ENCODE measurements at regions not wholly inside any gene's neighbourhood (a gene's known extent, or its start where the extent isn't known, plus 50 kb on each side); places are given as distances from the start of the nearest gene placed in this dataset.
"Not testable (repeated sequence)": the region's sequence is repeated elsewhere in the genome, so short reads cannot be mapped to it uniquely, and the experiment has no call there.

DNA sequence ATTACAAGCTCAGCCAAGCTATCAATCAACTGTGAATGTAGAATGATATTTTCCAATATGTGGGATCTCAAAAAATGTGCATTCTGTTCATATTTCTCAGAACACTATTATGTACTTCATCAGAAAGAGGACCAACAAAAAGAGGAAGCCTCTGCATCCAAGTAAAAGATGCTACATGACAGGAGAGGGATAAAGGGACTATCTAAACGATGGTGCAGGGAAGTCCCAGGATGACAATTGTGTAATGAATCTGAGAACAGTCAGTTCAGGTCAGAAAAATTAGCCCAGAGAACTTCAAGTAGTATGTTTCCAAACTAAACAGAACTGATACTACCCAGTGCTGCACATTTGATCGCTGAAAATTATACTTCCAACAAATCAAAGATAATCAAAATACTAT, 127.0 kb downstream of the ZNF330 start:
- DNase-seq = no peak

DNA sequence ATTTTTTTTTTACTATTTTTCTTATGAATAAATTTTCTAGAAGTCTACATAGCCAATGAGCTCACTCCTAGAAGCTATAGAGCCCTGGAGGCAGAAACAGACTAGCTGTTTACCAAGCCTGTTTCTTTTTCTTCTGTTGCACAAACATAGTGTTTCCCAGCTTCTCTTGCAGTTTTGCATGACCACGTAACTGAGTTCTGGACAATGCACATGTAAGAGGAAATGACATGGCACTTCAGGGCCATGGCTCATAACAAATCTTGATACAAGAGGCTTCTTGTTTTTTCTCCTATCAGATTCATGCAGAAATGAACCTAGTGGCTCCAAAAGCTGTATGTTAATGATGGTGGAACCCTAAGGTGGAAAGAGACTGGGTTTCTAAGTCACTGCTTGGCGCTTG, 127.4 kb downstream of the ZNF330 start:
- DNase-seq = no peak

DNA sequence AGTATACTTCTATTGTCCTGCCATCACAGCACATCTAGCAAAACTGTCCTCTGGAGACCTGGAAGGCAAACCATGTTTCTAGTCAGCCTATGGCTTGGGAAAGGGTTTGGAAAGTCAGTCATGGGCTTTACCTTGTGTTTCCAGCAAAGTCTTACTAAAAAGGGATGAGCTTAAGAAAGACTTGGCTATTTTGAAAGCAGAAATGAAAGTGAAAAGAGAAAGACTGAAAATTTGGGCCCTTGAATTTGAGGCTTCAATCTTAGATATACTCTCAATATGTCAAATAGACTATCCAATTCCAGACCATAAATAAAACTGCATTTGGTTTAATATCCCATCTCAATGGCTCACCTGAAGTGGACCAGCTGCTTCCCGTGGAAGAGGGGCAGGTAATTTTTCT, 127.9 kb downstream of the ZNF330 start:
- no peak for DNase-seq

DNA sequence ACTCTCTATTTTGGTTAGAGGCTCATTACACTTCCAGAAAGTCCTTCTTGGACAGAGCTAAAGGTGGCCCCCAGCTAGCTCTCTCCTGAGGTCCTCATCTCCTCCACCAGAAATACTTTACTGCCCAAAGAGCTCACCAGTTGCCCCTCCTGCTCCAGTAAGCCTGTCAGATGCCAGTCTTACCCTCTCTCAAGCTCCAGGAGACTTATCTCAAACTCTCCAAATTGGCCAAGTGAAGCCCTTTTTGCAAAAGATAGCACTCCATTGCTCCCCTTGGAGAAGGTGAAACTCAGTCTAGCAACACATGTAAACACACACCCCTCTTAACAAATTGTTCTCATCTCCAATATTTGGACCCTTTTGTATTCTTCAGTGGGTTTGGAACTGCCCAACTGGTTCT, 128.5 kb downstream of the ZNF330 start:
- DNase-seq = no peak

DNA sequence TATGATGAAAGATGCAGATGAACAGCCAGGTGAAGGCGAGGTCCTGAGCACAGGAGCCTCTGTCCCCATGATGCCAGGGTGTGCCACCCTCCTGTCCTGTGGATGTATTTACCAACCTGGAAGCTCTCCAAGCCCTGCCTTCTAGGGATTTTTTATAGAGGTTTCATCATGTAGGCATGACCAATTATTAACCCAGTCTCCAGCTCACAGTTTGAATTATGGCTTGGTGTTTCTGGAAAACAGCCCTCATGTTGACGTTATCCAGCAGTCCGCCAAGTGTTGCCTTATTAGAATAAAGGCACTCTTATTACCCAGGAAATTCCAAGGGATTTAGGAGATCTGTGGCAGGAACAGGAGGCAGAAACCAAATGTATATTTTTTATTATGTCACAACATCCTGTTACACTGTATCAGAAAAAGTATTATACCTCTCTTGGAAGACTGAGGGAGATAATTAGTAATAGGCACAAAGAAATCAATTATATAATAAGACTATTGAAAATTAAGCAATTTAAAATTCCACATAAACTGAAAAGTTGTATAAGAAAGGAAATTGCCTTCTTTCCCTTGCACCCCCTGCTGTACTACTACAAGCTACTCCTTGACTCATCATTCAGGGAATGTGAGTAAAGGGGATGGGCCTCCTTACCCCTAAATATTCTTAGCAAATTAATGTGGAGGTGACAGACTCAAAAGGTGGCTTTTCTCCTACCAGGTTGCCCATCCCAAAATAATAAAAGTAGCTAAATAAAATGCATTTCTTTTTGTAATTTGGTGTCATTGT, 129.6 kb downstream of the ZNF330 start:
- DNase-seq = no peak

DNA sequence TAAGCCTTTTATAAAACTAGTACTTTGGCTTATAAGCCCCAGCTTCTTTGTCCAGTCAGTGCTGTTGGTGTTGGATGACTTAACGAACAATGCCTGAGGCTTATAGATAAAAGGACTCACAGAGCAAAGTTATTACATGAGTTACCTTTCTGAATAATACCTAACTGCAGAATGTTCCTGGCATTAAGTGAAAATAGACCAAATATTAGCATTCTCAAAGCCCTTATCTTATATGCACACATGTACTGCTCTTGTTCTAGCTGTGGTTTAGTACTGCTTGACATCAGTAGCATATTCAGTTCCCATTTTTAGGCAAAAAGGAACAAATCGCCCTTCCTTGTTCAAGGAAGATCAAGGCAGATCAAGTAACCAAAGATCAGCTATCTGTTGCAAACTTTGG, 131.6 kb downstream of the ZNF330 start:
- DNase-seq = no peak

DNA sequence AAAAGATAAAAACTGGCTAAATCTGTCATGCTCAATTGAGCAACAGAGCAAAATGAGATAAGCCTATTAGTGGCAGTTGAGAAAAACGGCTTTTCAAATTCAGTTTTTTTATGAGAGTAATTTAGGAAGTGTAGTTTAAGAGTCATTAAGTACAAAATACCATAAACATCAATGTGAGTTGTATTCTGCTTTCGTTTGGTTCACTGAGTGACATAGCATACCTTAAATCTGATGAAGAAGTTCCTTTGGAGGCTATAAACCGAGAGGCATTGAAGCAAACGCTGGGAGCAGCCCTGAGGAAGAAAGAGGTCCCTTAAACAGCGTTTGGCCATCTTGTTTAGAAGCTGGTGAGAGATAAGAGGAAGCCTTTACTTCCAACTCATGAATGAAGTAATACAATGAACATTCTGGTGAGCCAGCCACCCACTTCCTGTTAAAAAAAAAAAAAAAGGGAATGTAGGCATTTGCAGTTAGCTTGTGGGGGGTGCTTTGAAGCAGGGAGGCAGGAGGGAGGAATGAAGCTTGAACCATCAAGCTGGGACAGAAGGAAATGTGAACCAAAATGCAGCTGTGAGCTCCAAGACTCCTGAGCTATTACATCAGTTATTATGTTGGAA, 132.3 kb downstream of the ZNF330 start:
- no peak for DNase-seq

DNA sequence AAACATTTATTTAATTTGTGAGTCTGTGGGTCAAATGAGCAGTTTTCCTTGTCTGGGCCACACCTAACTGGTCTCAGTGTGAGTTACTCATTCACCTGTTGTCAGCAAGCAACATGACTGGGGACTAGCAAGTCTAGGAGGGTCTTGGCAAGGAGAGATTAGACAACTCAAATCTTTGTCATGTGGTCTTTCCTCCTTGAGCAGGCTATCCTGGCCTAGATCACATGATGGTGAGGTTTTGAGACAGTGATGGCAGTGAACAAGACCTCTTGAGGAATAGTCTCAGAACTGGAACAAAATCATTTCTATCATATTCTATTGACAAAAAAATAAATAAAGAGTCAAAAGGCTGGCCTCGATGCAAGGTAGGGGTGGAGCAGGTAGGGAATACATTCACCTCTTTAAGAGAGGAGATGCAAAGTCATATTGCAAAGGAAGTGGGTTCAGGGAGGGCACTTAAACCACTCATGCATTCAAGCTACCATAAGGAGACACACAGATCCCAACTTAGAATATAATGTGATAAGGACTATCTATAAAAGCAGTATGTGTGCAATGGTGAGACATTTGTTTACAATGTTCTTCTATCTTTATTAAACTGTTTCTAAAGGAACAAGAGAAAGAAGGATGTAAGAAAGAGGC, 135.7 kb downstream of the ZNF330 start:
- DNase-seq = no peak

DNA sequence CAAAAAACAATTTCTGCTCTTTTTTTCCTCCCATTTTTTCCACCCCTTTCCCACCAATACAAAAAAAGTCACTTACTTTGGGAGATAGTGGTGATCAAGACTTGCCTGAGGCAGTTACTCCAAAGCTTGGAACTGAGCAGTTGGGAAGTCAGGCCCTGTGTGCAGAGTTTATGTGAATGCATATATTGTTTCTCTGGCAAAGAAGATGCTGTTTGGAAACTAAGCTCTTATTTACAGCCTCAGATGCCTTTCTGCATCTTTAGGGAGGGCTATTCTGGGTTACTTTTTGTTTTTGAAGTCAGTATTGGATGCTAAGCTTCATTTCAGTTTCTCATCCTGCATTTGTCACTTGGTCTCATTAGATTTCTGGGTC, 136.3 kb downstream of the ZNF330 start:
- no peak for DNase-seq

DNA sequence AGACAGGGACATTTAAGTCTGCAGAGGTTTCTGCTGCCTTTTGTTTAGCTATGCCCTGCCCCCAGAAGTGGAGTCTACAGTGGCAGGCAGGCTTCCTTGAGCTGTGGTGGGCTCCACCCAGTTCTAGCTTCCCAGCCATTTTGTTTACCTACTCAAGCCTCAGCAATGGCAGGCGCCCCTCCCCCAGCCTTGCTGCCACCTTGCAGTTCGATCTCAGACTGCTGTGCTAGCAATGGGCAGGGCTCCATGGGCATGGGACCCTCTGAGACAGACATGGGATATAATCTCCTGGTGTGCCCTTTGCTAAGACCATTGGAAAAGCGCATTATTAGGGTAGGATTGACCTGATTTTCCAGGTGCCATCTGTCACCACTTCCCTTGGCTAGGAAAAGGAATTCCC, 147.5 kb downstream of the ZNF330 start:
- DNase-seq = not testable (repeated sequence)

DNA sequence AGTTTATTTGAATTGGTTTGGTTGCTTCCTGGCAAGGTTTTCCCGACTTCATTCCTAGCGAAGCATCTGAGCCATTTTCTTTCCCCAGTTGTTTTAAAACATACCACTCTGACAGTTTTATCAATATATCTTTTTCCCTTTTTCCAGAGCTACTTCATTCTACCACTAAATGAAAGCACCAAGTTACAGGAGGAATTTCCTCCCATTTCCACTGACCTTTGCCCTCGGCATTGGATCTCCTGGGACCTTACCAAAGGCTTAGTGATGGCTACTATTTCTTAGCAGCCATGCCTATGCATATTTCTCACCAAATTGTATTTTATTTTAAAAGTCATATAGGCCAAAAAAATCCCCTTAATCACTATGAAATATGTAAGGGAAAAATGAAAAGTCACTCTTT, 150.5 kb downstream of the ZNF330 start:
- DNase-seq = no peak

DNA sequence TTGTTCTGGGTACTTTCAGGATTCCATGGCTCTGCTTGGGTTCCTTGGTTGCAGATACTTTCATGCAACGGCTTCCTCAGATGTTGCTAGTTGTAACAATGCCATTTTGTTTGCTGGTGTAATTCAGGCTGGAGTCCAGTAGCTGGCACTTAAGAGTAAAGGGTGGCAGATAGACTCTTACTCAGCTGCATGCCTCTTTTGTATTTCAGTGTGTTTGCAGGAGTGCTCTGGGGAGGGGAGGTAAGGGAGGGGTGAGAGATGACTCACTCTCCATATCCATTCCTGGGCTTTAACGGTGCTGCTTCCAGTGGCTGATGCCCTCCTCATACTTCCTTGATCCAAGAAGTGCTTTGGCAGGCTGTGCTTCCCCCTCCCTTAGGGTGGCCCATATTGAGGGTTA, 155.2 kb downstream of the ZNF330 start:
- no peak for DNase-seq

DNA sequence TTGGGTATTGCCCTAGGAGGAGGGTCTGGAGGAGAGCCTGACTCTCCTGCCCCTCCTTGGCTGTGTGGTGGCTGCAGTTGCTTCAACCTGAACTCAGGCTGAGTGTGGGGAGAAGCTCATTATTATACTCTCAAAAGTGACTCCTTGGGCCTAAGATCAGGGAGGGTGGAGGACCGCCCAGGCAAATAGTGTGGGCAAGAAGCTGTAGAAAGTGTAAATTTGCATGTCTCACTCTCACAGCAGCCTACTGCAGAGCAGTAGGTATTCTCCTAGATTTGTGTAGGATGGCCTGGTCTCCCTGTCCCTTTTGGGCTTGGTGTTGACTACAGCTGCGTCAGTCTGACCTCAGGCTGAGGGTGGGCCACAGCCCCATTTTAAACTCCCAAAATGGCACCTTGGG, 156.1 kb downstream of the ZNF330 start:
- no peak for DNase-seq

DNA sequence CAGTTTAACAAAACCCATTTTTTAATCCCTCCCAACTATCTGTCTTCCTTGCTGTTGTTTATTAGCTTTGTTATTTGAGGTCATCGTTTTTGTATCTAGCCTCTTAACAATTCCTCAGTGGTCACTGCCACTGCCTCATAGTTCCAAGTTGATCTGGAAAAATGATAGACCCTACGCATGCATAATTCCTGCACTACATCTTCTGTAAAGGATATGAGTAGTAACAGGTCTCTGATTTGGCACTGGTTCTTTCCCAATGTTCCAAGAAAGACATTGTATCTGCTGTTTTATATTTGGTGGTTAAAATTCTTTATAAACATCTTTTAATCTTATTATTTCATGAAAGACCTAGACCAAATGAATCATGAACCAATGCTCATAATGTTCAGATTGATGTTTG, 166.6 kb downstream of the ZNF330 start:
- DNase-seq = no peak

DNA sequence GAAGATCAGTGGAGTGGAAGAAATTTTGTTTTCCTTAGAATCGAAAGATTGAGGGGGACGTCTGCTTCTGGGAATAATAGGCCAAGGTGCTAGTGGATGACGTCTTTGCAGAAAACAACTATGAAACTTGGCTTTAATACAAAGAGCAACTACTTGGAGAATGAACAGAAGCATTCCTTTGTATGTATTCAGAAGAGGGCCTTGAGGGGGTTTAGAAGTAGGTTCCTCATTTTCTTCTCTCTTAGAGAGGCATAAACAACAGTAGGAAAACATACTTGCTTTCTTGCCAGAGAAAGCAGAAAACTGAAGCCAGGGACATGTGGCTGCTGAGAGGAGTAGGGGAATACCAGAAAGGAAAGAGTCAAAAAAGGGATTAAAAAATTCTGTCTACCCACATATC, 167.8 kb downstream of the ZNF330 start:
- DNase-seq = no peak

DNA sequence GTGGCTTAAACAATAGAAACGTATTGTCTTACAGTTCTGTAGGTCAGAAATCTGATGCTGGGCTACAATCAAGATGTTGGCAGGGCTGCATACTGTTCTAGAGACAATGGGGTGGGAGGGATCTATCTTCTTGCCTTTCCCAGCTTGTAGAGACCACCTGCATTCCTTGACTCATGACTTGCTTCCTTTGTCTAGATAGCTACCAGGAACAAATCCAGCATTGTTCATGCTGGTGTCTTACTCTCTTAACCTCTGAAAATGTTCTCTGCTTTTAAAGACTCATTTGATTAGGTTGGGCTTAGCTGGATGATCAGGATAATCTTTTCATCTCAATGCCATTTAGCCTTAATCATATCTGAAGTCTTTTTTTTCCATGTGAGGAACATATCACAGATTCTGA, 169.0 kb downstream of the ZNF330 start:
- DNase-seq = no peak

DNA sequence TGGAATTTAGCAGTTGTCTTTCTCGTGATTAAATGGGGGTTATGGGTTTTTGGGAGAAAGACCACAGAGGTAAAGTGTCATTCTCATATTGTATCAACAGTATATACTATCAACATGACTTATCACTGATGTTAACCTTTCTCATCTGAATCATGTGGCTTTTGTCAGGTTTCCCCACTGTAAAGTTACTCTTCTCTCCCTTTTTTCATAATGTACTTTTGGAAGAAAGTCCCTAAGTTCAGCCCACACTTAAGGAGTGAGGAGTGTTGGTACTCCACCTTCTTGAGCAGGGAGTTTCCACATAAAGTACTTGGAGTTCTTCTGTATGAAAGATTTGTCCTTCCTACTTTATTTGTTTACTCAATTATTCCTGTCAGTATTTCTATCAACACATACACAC, 169.9 kb downstream of the ZNF330 start:
- DNase-seq = no peak

DNA sequence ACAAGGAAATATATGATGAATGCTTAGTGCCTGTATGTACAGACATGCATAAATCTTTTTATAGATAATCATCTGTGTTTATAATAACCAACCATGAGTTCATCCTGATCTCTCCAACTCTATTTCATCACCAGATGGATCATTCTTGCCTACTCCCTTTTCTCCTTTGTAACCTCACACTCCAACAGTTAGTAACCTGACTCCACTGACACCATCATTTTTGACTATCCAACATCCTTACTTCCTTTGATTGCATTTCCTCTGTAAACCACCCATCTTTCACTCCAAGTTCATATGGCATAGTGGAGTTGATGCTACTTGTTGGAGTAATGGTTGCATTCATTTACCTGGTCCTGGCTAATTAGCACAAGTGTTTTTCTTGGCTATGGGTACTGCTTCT, 170.6 kb downstream of the ZNF330 start:
- no peak for DNase-seq

DNA sequence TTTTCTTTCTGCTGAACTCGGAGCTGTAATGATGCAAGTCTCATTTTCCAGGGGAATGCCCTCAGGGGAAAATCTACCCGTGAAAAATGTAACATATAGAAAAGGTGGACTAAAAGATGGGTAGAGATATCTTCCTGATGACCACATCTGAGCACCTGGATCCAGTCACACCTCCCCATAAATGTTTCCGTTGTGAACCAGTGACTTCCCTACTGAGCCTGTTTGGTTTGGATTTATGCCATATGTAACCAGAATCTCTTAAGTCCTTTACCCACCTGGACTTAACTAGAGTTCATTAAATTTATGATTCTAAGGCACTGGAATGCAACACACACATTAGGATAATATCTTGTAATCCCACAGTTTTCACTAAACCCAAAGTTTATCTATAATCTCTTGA, 171.1 kb downstream of the ZNF330 start:
- no peak for DNase-seq

DNA sequence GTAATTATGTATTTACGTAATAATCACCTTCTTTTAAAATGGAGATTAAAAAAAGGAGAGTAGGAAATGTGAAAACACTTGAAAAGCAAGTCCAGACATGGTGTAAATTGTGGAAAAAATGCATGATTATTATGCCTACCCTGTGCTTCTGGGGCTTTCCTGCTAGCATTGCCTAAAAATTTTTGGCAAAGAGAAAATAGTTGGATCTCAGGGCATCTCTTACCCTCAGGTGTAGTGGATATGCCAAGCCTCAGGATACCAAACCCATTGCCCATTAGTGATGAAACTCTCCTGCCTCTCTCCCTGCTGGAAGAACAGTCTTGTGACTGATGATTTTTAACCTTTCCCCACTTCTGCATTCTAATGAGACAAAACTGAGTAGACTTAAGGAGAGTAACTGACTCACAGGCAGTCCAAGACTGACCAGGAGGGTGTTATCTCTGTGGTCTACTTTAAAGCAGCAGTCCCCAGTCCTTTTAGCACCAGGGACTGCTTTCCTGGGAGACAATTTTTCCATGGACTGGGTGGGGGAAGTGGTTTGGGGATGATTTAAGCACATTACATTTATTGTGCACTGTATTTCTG, 174.6 kb downstream of the ZNF330 start:
- DNase-seq = no peak

DNA sequence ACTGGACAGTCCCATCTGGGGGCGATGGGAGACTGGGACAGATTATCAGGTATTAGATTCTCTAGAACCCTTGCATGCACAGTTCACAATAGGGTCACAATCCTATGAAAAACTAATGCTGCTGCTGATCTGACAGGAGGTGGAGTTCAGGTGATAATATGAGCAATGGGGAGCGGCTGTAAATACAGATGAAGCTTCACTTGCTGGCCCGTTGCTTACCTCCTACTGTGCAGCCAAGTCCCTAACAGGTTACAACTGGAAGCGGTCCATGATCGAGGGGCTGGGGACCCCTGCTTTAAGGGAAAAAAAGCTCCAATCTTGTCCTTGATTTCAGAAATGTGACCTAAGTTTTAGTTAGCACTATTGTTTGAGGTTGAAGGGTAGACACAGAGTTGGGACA, 175.2 kb downstream of the ZNF330 start:
- no peak for DNase-seq

DNA sequence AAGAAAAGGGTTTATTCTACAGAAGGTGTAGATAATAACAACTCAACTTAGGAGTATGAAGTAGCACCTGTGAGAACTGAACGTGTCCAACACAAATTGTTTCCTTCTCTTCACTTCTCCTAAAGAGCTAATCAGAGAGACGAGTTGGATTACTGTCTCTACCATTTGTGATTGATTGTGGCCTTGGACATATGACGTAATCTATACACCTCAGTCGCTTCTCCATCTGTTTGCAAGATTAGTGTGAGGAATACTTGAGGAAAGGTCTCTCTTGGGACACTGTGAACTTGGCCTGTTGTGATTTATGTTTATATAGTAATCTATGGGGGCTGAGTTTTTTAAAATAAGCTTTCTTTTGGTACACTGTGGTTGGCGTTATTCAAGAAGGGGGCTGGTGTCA, 182.0 kb downstream of the ZNF330 start:
- DNase-seq = no peak

DNA sequence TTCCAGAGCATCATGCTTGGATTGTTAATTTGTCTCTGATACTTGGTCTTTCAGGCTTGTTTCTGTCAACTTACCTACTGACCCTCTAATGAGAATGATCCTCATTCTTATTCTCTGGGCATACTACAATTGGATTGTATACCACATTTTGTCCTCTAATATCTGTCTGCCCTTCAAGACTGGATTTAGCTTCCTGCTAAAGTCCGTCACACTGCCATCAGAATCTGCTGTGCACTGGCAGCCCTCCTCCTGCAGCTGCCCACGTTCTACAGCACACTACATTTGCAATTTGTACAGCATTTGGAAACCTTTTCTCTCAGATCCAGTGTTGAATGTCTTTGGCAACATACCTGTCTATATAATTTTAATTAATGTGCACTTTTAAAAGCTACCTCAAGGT, 183.1 kb downstream of the ZNF330 start:
- DNase-seq = no peak

DNA sequence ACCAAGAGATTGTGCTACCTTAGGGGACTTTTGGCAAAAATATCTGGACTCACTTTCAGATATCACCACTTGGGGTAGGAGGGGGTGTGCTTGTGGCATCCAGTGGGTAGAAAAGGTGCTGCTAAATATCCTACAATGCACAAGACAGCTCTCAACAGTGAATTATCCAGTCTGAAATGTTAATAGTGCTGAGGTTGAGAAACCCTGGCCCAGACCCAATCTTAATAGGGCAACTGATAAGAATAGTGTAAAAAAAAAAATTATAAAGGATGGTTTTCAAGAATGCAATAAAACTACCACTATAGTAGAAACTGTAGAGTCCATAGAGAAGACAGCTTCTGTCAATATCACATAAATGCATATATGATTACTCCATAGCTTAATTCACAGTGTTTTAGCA, 185.5 kb downstream of the ZNF330 start:
- no peak for DNase-seq
